SK-N-SH treated with all-trans-retinoic acid at 6 μM for 48 hours (cell line): ENCODE measurements at regions not wholly inside any gene's neighbourhood (a gene's known extent, or its start where the extent isn't known, plus 50 kb on each side); places are given as distances from the start of the nearest gene placed in this dataset.

ENCODE experiments used
- ATAC-seq: fragments of 200-7000 bp; cut with Tn5 transposase; 3 replicates; pipeline ENCODE4 v1.9.1; 2020; ENCODE audit warnings: mild to moderate bottlenecking, moderate library complexity
- ARNTL ChIP-seq: fragments of 450-650 bp; formaldehyde crosslinking; IDR thresholded peaks from 2 replicates; pipeline ENCODE4 v1.5.0; 2020; ENCODE audit warnings: low read depth, mild to moderate bottlenecking, moderate library complexity, borderline replicate concordance
- BACH2 ChIP-seq: fragments of 250-450 bp; sonication (Bioruptor Pico); IDR thresholded peaks from 2 replicates; pipeline ENCODE4 v1.9.0; 2021; ENCODE audit warnings: mild to moderate bottlenecking, borderline replicate concordance
- CSDC2 ChIP-seq: fragments of 250-450 bp; sonication (Bioruptor Pico); IDR thresholded peaks from 2 replicates; pipeline ENCODE4 v1.5.0; 2020; ENCODE audit warnings: mild to moderate bottlenecking, moderate library complexity
- CSRNP3 ChIP-seq: fragments of 250-450 bp; sonication (Bioruptor Pico); IDR thresholded peaks from 2 replicates; pipeline ENCODE4 v1.5.1; 2021; ENCODE audit warnings: mild to moderate bottlenecking, moderate library complexity
- ESRRG ChIP-seq: fragments of 250-450 bp; sonication (Bioruptor Pico); IDR thresholded peaks from 2 replicates; pipeline ENCODE4 v1.6.1; 2021; ENCODE audit warnings: mild to moderate bottlenecking
- GLIS3 ChIP-seq: fragments of 250-450 bp; sonication (Bioruptor Pico); IDR thresholded peaks from 2 replicates; pipeline ENCODE4 v1.5.0; 2020; ENCODE audit warnings: mild to moderate bottlenecking, moderate library complexity
- ISL1 ChIP-seq: fragments of 250-450 bp; sonication (Bioruptor Pico); IDR thresholded peaks from 2 replicates; pipeline ENCODE4 v2.1.2; 2022; ENCODE audit warnings: mild to moderate bottlenecking, moderate library complexity
- PATZ1 ChIP-seq: fragments of 250-450 bp; sonication (Bioruptor Pico); IDR thresholded peaks from 2 replicates; pipeline ENCODE4 v1.8.0; 2020; ENCODE audit warnings: mild to moderate bottlenecking, moderate library complexity, borderline replicate concordance
- POU6F1 ChIP-seq: fragments of 250-450 bp; sonication (Bioruptor Pico); IDR thresholded peaks from 2 replicates; pipeline ENCODE4 v1.8.0; 2021; ENCODE audit warnings: low read depth, mild to moderate bottlenecking, moderate library complexity, borderline replicate concordance
- PPARA ChIP-seq: fragments of 250-450 bp; sonication (Bioruptor Pico); IDR thresholded peaks from 2 replicates; pipeline ENCODE4 v1.5.0; 2020; ENCODE audit warnings: mild to moderate bottlenecking, borderline replicate concordance
- SNAI2 ChIP-seq: fragments of 250-450 bp; sonication (Bioruptor Pico); IDR thresholded peaks from 2 replicates; pipeline ENCODE4 v1.5.0; 2020; ENCODE audit warnings: mild to moderate bottlenecking, moderate library complexity
- TCF4 ChIP-seq: fragments of 250-450 bp; sonication (Bioruptor Pico); IDR thresholded peaks from 2 replicates; pipeline ENCODE4 v1.8.0; 2021; ENCODE audit warnings: mild to moderate bottlenecking, moderate library complexity, borderline replicate concordance
- TOX ChIP-seq: fragments of 250-450 bp; sonication (Bioruptor Pico); IDR thresholded peaks from 2 replicates; pipeline ENCODE4 v1.8.0; 2021; ENCODE audit warnings: mild to moderate bottlenecking, moderate library complexity, borderline replicate concordance
- ZFP3 ChIP-seq: fragments of 250-450 bp; sonication (Bioruptor Pico); IDR thresholded peaks from 2 replicates; pipeline ENCODE4 v1.5.0; 2020; ENCODE audit warnings: mild to moderate bottlenecking, moderate library complexity
- ZFP30 ChIP-seq: fragments of 450-650 bp; formaldehyde crosslinking; IDR thresholded peaks from 2 replicates; pipeline ENCODE4 v1.5.0; 2022; ENCODE audit warnings: mild to moderate bottlenecking, moderate library complexity
- ZNF70 ChIP-seq: fragments of 450-650 bp; formaldehyde crosslinking; IDR thresholded peaks from 2 replicates; pipeline ENCODE4 v1.5.0; 2020; ENCODE audit warnings: mild to moderate bottlenecking, moderate library complexity

GRCh38 chr14:65354715-65355114, 57.8 kb upstream of the FUT8 start:
- ATAC-seq = no peak

GRCh38 chr14:65356327-65356836, 56.1 kb upstream of the FUT8 start:
- ATAC-seq = peak; percentile 67
- TF ChIP-seq TOX (CRISPR knock-in tag) (peak; percentile 32; the same call in 1 of the 2 replicates), GLIS3 (CRISPR knock-in tag) (no peak)
- TF ChIP-seq, all 23 proteins: peak for 1

More at GRCh38 chr14:65354715-65355114, 57.8 kb upstream of the FUT8 start:
- TF ChIP-seq GLIS3 (CRISPR knock-in tag) = no peak
- no peak for TF ChIP-seq ISL1 (CRISPR knock-in tag)
- TF ChIP-seq ZFP30 (CRISPR knock-in tag) = no peak

- no peak for TF ChIP-seq ZFP3 (CRISPR knock-in tag)
- TF ChIP-seq PPARA (CRISPR knock-in tag) = no peak
- no peak for TF ChIP-seq SNAI2
- no peak for TF ChIP-seq CSDC2 (CRISPR knock-in tag)
- TF ChIP-seq ZNF70 (CRISPR knock-in tag) = no peak
- no peak for TF ChIP-seq PATZ1
- TF ChIP-seq ARNTL (CRISPR knock-in tag) = no peak
- no peak for TF ChIP-seq ESRRG
- no peak for ATAC-seq
These were observed 55.4 kb upstream of the FUT8 start for GRCh38 chr14:65357113-65357512.

GRCh38 chr14:65357689-65358088, 54.8 kb upstream of the FUT8 start:
- ATAC-seq = no peak
- TF ChIP-seq TCF4 (CRISPR knock-in tag) (no peak), GLIS3 (CRISPR knock-in tag) (no peak), POU6F1 (CRISPR knock-in tag) (no peak), BACH2 (CRISPR knock-in tag) (no peak), ZNF70 (CRISPR knock-in tag) (no peak)

GRCh38 chr14:65359503-65359902, 53.0 kb upstream of the FUT8 start:
- TF ChIP-seq PPARA (CRISPR knock-in tag) (no peak), ARNTL (CRISPR knock-in tag) (no peak), CSRNP3 (CRISPR knock-in tag) (no peak), PATZ1 (no peak), GLIS3 (CRISPR knock-in tag) (no peak), TOX (CRISPR knock-in tag) (no peak), ZNF70 (CRISPR knock-in tag) (no peak)
- ATAC-seq = no peak

GRCh38 chr14:65360144-65360784, 52.3 kb upstream of the FUT8 start:
- TF ChIP-seq CSDC2 (CRISPR knock-in tag) = no peak
- TF ChIP-seq ISL1 (CRISPR knock-in tag) = peak; percentile 70
- peak; percentile 85 for ATAC-seq
